Nephron (organoid): ENCODE measurements at regions not wholly inside any gene's neighbourhood (a gene's known extent, or its start where the extent isn't known, plus 50 kb on each side); places are given as distances from the start of the nearest gene placed in this dataset.

ENCODE experiments used
- H3K27ac Mint-ChIP-seq, 3 experiments: 2 replicates each; pipeline ENCODE4 v1.8.0; 2020; ENCODE audit warnings: mixed read lengths in 3 of 3, mild to moderate bottlenecking in 2 of 3, moderate library complexity in 1 of 3
- H3K27me3 Mint-ChIP-seq: 2 replicates; pipeline ENCODE4 v1.8.0; 2021; ENCODE audit warnings: low read depth, mild to moderate bottlenecking, moderate library complexity, mixed read lengths
- H3K36me3 Mint-ChIP-seq: 2 replicates; pipeline ENCODE4 v1.8.0; 2020; ENCODE audit warnings: low read depth, mixed read lengths
- H3K4me1 Mint-ChIP-seq: 2 replicates; pipeline ENCODE4 v1.8.0; 2020; ENCODE audit warnings: mixed read lengths
- H3K4me3 Mint-ChIP-seq, 3 experiments: 2 replicates each; pipeline ENCODE4 v1.8.0; 2020; ENCODE audit warnings: mild to moderate bottlenecking in 3 of 3, mixed read lengths in 3 of 3, moderate library complexity in 2 of 3
- H3K9me3 Mint-ChIP-seq: 2 replicates; pipeline ENCODE4 v1.8.0; 2020; ENCODE audit warnings: mixed read lengths
- CTCF ChIP-seq, 3 experiments: fragments of 200-600 bp; sonication (generic); IDR thresholded peaks; one replicate each; pipeline ENCODE4 v1.5.0; 2021; ENCODE audit warnings: antibody characterized with exemption in 3 of 3; ENCODE audit not compliant: unreplicated experiment in 3 of 3

GRCh38 chrX:809081-809480 lies 178.5 kb downstream of the SHOX start:
- TF ChIP-seq CTCF (IDR thresholded peaks at IDR 0.05; ENCODE audit: unreplicated experiment in 3 of 3) = no peak
- H3K27me3 Mint-ChIP-seq = peaks cover 36% of the 10 kb centered on the region
- H3K4me1 Mint-ChIP-seq = no peaks in the 10 kb centered on the region
- H3K27ac Mint-ChIP-seq = no peak overlapping the region
- no peaks in the 10 kb centered on the region for H3K36me3 Mint-ChIP-seq
- H3K4me3 Mint-ChIP-seq = no peak overlapping the region
- H3K9me3 Mint-ChIP-seq = no peaks in the 10 kb centered on the region

- no peak overlapping the region for H3K4me3 Mint-ChIP-seq
- TF ChIP-seq CTCF (IDR thresholded peaks at IDR 0.05; ENCODE audit: unreplicated experiment in 3 of 3) = no peak
- H3K27ac Mint-ChIP-seq = no peak overlapping the region
- no peaks in the 10 kb centered on the region for H3K4me1 Mint-ChIP-seq
- H3K36me3 Mint-ChIP-seq = no peaks in the 10 kb centered on the region
- H3K9me3 Mint-ChIP-seq = peaks cover 6% of the 10 kb centered on the region
- H3K27me3 Mint-ChIP-seq = peaks cover 46% of the 10 kb centered on the region
Observed at GRCh38 chrX:806586-806985, 176.0 kb downstream of the SHOX start.

- Mint-ChIP-seq H3K27me3 (peaks cover 46% of the 10 kb centered on the region), H3K4me3 (no peak overlapping the region), H3K9me3 (peaks cover 8% of the 10 kb centered on the region), H3K27ac (no peak overlapping the region), H3K36me3 (no peaks in the 10 kb centered on the region), H3K4me1 (no peaks in the 10 kb centered on the region)
- no peak for TF ChIP-seq CTCF (IDR thresholded peaks at IDR 0.05; ENCODE audit: unreplicated experiment in 3 of 3)
Observed at GRCh38 chrX:805988-806387, 175.4 kb downstream of the SHOX start.

- peaks cover 8% of the 10 kb centered on the region for H3K9me3 Mint-ChIP-seq
- H3K36me3 Mint-ChIP-seq = no peaks in the 10 kb centered on the region
- no peak overlapping the region for H3K27ac Mint-ChIP-seq
- no peaks in the 10 kb centered on the region for H3K4me1 Mint-ChIP-seq
- no peak overlapping the region for H3K4me3 Mint-ChIP-seq
- peaks cover 46% of the 10 kb centered on the region for H3K27me3 Mint-ChIP-seq
- TF ChIP-seq CTCF (IDR thresholded peaks at IDR 0.05; ENCODE audit: unreplicated experiment in 3 of 3) = no peak
Observed at GRCh38 chrX:805103-805670, 174.6 kb downstream of the SHOX start.

GRCh38 chrX:802846-803245 lies 172.3 kb downstream of the SHOX start:
- no peak for TF ChIP-seq CTCF (IDR thresholded peaks at IDR 0.05; ENCODE audit: unreplicated experiment in 3 of 3)
- no peaks in the 10 kb centered on the region for H3K36me3 Mint-ChIP-seq

GRCh38 chrX:799808-800207 lies 169.2 kb downstream of the SHOX start:
- peaks cover 8% of the 10 kb centered on the region for H3K9me3 Mint-ChIP-seq
- no peak overlapping the region for H3K27ac Mint-ChIP-seq
- no peak for TF ChIP-seq CTCF (IDR thresholded peaks at IDR 0.05; ENCODE audit: unreplicated experiment in 3 of 3)
- no peaks in the 10 kb centered on the region for H3K36me3 Mint-ChIP-seq
- H3K4me3 Mint-ChIP-seq = no peak overlapping the region
- peaks cover 27% of the 10 kb centered on the region for H3K27me3 Mint-ChIP-seq
- no peaks in the 10 kb centered on the region for H3K4me1 Mint-ChIP-seq

More at GRCh38 chrX:802846-803245, 172.3 kb downstream of the SHOX start:
- Mint-ChIP-seq H3K27me3 (peaks cover 37% of the 10 kb centered on the region), H3K4me1 (no peaks in the 10 kb centered on the region), H3K9me3 (peaks cover 8% of the 10 kb centered on the region), H3K27ac (no peak overlapping the region), H3K4me3 (no peak overlapping the region)
